ENCODE measurements at regions not wholly inside any gene's neighbourhood (a gene's known extent, or its start where the extent isn't known, plus 50 kb on each side); places are given as distances from the start of the nearest gene placed in this dataset.

DNA sequence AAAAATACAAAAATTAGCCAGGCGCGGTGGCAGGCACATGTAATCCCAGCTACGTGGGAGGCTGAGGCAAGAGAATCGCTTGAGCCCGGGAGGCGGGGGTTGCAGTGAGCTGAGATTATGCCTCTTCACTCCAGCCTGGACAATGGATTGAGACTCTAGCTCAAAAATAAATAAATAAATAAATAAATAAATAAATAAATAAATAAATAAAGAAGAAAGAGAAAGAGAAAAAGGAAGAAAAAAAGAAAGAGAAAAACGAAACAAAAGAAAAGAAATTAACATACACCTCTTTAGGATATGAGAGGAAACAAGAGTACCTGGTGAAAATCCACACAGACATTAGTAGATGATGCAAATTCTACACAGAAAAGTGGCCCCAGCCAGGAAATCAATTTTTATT lies 713.7 kb upstream of the POT1 start:
- ATAC-seq, result no peak
- ChIA-PET CTCF (no interaction called here), POLR2A (no interaction called here)
- H3K27me3 Mint-ChIP-seq (ENCODE audit: low read depth), result no peaks in the 10 kb centered on the region
- no peak overlapping the region for H3K27ac Mint-ChIP-seq
- no peak overlapping the region for H3K4me3 Mint-ChIP-seq
- no peaks in the 10 kb centered on the region for H3K36me3 Mint-ChIP-seq (ENCODE audit: low read depth)
- H3K9me3 Mint-ChIP-seq (ENCODE audit: insufficient read depth), result peaks cover 15% of the 10 kb centered on the region
- no peaks in the 10 kb centered on the region for H3K4me1 Mint-ChIP-seq (ENCODE audit: low read depth)
- no peak for DNase-seq

DNA sequence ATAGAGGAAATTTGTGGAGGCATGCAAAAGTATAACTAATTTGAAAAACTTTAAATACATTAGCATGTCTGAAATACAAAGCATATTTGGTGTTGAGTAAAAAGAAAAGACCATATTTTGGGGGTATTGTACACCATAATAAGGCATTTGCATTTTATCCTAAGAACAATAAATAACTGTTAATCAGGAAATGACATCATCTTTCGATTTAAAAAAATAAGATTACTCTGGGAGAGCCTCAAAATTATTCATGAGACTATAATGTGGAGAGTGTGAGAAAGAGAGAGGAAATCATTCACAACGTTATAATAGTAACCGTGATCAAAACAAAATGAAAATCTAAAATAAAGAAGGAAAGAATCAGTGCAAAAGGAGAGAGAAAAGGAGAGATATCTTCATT lies 712.3 kb upstream of the POT1 start:
- H3K4me1 Mint-ChIP-seq (ENCODE audit: low read depth), result no peaks in the 10 kb centered on the region
- no peak overlapping the region for H3K27ac Mint-ChIP-seq
- H3K4me3 Mint-ChIP-seq, result no peak overlapping the region
- CTCF ChIA-PET, result no interaction called here
- no peaks in the 10 kb centered on the region for H3K27me3 Mint-ChIP-seq (ENCODE audit: low read depth)
- ATAC-seq, result no peak
- H3K9me3 Mint-ChIP-seq (ENCODE audit: insufficient read depth), result peaks cover 10% of the 10 kb centered on the region
- H3K36me3 Mint-ChIP-seq (ENCODE audit: low read depth), result no peaks in the 10 kb centered on the region
- POLR2A ChIA-PET, result no interaction called here
- no peak for DNase-seq

DNA sequence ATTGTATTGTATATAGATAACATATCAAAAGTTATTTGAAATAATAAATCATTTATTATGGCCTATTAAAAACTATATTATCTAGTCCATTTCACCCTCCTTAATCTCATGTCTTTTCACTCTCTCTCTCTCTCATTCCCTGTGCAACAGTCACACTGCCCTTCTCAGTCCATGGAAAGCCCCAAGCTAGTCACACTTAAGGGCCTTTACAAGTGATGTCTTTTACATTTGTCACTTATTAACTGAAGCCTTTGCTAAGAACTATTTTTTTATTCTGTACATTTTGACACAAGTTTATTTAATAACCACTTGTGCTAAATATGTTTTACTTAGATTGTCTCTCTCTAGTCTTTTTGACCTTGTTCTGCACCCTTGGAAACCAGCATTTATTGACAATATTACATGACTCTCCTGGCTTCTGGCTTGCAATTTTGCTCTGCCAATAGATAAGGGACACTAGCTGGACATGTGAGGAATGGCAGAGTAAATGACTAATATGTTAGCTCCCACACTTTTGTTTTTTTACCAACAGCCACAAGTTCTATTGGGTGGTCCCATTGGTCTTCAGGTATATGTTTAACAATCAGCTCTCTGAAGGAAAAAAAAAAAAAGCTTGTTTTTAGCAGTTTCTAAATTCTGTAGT lies 706.8 kb upstream of the POT1 start:
- peaks cover 5% of the 10 kb centered on the region for H3K9me3 Mint-ChIP-seq (ENCODE audit: insufficient read depth)
- no peaks in the 10 kb centered on the region for H3K36me3 Mint-ChIP-seq (ENCODE audit: low read depth)
- no peak overlapping the region for H3K4me3 Mint-ChIP-seq
- CTCF ChIA-PET, result no interaction called here
- no peak for ATAC-seq
- no peaks in the 10 kb centered on the region for H3K4me1 Mint-ChIP-seq (ENCODE audit: low read depth)
- no peak for DNase-seq
- H3K27ac Mint-ChIP-seq, result no peak overlapping the region
- H3K27me3 Mint-ChIP-seq (ENCODE audit: low read depth), result no peaks in the 10 kb centered on the region
- POLR2A ChIA-PET, result no interaction called here

DNA sequence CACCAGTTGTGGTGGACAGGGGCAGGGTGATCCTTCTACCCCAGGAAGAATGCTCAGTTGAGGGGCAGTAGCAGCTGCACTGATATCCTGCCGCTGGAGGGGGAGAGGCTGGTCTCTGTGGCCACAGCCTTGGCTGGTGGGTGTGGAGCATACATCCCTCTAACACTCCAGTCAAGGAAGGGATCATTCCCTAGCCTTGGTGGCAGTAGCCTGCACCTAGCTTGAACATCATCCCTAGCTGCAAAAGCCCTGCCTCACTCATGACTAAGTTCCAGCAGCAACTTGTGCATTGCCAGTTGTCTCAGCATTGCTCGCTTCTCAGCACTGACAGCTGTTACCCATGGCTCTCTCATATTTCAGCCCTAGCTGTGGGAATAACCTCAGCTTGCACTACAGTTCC lies 688.9 kb upstream of the POT1 start:
- Mint-ChIP-seq H3K4me1 (ENCODE audit: low read depth) (no peaks in the 10 kb centered on the region), H3K4me3 (no peak overlapping the region), H3K9me3 (ENCODE audit: insufficient read depth) (peaks cover 20% of the 10 kb centered on the region), H3K27me3 (ENCODE audit: low read depth) (no peaks in the 10 kb centered on the region), H3K36me3 (ENCODE audit: low read depth) (no peaks in the 10 kb centered on the region), H3K27ac (no peak overlapping the region)
- DNase-seq (no peak), ATAC-seq (no peak)
- POLR2A ChIA-PET, result no interaction called here
- CTCF ChIA-PET, result no interaction called here

DNA sequence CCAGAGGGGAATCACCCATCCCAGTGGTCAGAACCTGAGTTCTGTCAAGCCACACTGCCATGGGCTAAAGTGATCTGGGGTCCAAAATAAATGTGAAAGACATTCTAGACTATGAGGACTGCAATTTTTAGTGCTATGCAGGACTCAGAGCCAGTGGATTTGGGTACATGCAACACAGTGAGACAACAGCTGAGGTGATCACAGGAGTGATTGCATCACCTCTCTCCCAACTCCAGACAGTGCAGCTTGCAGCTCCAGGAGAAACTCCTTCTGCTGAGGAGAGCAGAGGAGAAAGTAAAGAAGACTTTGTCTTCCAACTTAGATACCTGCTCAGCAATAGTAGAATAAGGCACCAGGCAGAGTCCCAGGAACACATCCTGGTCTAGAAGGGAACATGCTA lies 682.0 kb upstream of the POT1 start:
- Mint-ChIP-seq H3K27me3 (ENCODE audit: low read depth) (no peaks in the 10 kb centered on the region), H3K4me1 (ENCODE audit: low read depth) (no peaks in the 10 kb centered on the region), H3K36me3 (ENCODE audit: low read depth) (no peaks in the 10 kb centered on the region), H3K9me3 (ENCODE audit: insufficient read depth) (peaks cover 18% of the 10 kb centered on the region), H3K4me3 (no peak overlapping the region), H3K27ac (no peak overlapping the region)
- ChIA-PET POLR2A (no interaction called here), CTCF (no interaction called here)
- DNase-seq (no peak), ATAC-seq (no peak)

DNA sequence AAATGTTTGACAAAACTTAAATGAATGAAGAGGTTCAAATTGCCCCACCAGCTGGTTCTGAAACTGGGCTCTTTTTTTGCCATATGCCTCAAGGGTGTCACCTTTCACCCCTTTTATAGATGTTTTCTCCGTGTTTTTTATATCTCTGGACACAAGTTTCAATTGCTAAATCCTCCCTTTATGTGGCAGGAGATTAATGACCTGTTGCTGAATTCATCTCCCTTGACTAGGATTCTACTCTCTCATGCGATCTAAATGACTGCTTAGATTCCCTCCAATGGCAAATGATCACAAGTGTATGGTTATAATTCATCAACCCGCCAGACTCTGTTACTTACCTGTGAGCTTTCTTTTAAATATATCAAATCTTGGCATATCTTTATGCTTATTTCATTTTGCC lies 677.0 kb upstream of the POT1 start:
- H3K27ac Mint-ChIP-seq, result no peak overlapping the region
- H3K27me3 Mint-ChIP-seq (ENCODE audit: low read depth), result no peaks in the 10 kb centered on the region
- peaks cover 13% of the 10 kb centered on the region for H3K9me3 Mint-ChIP-seq (ENCODE audit: insufficient read depth)
- ATAC-seq (no peak), DNase-seq (no peak)
- H3K4me3 Mint-ChIP-seq, result no peak overlapping the region
- POLR2A ChIA-PET, result no interaction called here
- H3K4me1 Mint-ChIP-seq (ENCODE audit: low read depth), result no peaks in the 10 kb centered on the region
- CTCF ChIA-PET, result no interaction called here
- H3K36me3 Mint-ChIP-seq (ENCODE audit: low read depth), result no peaks in the 10 kb centered on the region

DNA sequence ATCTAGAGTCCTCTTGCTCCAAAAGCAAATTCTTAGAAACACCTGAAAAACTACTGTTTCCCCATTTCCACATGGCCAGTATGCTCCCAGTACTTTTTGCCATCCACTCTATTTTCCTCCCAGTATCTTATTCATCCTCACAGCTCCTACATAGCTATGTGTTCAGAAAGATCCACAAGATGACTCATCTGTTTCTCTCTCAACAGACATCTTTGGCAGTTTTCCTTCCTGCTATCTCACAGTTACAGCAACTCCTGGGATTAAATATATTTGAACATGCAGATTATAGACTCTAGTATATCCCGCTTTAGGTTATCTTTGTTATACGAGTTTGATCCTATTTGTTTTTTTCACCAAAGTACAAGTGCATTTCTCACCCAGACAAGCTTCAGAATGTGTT lies 675.6 kb upstream of the POT1 start:
- ATAC-seq (no peak), DNase-seq (no peak)
- H3K27me3 Mint-ChIP-seq (ENCODE audit: low read depth), result no peaks in the 10 kb centered on the region
- ChIA-PET POLR2A (no interaction called here), CTCF (no interaction called here)
- H3K36me3 Mint-ChIP-seq (ENCODE audit: low read depth), result no peaks in the 10 kb centered on the region
- no peaks in the 10 kb centered on the region for H3K4me1 Mint-ChIP-seq (ENCODE audit: low read depth)
- no peak overlapping the region for H3K4me3 Mint-ChIP-seq
- no peak overlapping the region for H3K27ac Mint-ChIP-seq
- H3K9me3 Mint-ChIP-seq (ENCODE audit: insufficient read depth), result peaks cover 8% of the 10 kb centered on the region

DNA sequence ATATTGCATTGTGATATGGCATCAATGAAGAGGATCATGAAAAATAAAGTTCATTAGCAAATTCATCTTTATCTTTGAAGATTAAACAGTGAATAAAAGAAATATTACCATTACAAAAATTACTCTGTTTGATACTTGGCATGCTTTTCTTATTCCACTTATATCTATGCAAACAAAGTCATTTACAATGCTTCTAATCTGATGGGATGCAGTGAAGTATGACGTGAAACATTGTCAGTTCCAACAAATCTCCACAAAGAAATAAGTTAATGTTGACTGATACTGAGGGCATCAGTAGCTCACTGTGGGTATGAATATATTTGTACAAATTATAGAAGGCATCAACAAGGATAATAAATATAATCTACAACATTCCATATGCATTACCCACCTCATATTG lies 672.8 kb upstream of the POT1 start:
- Mint-ChIP-seq H3K4me1 (ENCODE audit: low read depth) (no peaks in the 10 kb centered on the region), H3K27me3 (ENCODE audit: low read depth) (no peaks in the 10 kb centered on the region), H3K9me3 (ENCODE audit: insufficient read depth) (peaks cover 8% of the 10 kb centered on the region), H3K27ac (no peak overlapping the region), H3K4me3 (no peak overlapping the region), H3K36me3 (ENCODE audit: low read depth) (no peaks in the 10 kb centered on the region)
- no peak for DNase-seq
- POLR2A ChIA-PET, result no interaction called here
- no peak for ATAC-seq
- CTCF ChIA-PET, result no interaction called here

DNA sequence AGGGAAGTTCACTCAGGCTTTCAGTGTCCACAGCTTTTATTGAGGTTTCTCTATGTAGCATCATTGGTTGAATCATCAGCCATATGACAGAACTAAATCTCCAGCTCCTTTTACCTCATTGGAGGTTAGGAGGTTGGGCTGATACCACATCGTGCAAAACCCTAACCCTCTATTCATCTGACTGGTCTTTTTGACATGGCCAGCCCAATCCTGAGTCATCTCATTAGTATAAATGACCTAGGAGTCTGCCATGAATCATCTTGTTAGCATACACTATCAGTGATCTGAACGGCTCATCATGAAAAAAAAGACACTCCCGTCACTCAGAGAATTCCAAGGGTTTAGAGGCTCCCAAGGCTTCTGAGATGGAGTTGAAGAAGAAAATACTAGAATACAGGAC lies 669.8 kb upstream of the POT1 start:
- Mint-ChIP-seq H3K27ac (no peak overlapping the region), H3K4me3 (no peak overlapping the region), H3K27me3 (ENCODE audit: low read depth) (no peaks in the 10 kb centered on the region), H3K4me1 (ENCODE audit: low read depth) (no peaks in the 10 kb centered on the region), H3K36me3 (ENCODE audit: low read depth) (no peaks in the 10 kb centered on the region), H3K9me3 (ENCODE audit: insufficient read depth) (peaks cover 5% of the 10 kb centered on the region)
- no peak for DNase-seq
- CTCF ChIA-PET, result no interaction called here
- ATAC-seq, result no peak
- POLR2A ChIA-PET, result no interaction called here

DNA sequence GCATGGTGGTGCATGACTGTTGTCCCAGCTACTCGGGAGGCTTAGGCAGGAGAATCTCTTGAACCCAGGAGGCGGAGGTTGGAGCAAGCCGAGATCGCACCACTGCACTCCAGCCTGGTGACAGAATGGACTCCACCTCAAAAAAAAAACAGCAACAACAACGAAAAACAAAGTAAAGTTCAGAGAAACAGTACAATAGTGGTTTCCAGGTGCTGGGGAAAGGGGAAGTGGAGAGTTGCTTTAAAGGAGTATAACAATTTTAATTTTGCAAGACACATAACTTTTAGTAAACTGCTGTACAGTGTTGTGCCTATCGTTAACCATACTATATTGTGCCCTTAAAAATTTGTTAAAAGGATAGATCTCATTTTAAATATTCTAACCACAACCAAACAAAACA lies 662.7 kb upstream of the POT1 start:
- DNase-seq (no peak), ATAC-seq (no peak)
- Mint-ChIP-seq H3K27ac (no peak overlapping the region), H3K4me3 (no peak overlapping the region), H3K36me3 (ENCODE audit: low read depth) (no peaks in the 10 kb centered on the region), H3K4me1 (ENCODE audit: low read depth) (no peaks in the 10 kb centered on the region), H3K9me3 (ENCODE audit: insufficient read depth) (peaks cover 13% of the 10 kb centered on the region), H3K27me3 (ENCODE audit: low read depth) (no peaks in the 10 kb centered on the region)
- ChIA-PET CTCF (no interaction called here), POLR2A (no interaction called here)

DNA sequence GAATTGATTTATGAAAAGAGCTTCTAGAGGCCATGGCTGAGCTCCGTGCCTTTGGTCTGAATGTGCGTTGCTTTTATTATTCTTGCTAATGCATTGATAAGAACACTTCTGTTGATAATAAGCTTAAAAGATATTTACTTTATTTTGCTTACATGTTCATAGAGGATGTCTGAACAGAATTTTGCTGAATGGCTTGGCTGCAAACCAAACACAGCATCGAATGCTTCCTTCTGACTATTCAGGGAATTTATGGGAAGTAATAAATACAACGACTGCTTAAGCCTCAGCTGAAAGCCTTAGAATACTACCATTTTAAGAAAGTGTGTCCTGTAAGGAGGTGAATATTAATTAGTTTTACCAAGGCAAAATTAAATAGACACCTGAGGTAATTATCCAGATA lies 643.5 kb upstream of the POT1 start:
- Mint-ChIP-seq H3K9me3 (ENCODE audit: insufficient read depth) (no peaks in the 10 kb centered on the region), H3K27ac (no peak overlapping the region), H3K27me3 (ENCODE audit: low read depth) (no peaks in the 10 kb centered on the region), H3K36me3 (ENCODE audit: low read depth) (no peaks in the 10 kb centered on the region), H3K4me1 (ENCODE audit: low read depth) (no peaks in the 10 kb centered on the region), H3K4me3 (no peak overlapping the region)
- ATAC-seq (no peak), DNase-seq (no peak)
- ChIA-PET CTCF (no interaction called here), POLR2A (no interaction called here)

DNA sequence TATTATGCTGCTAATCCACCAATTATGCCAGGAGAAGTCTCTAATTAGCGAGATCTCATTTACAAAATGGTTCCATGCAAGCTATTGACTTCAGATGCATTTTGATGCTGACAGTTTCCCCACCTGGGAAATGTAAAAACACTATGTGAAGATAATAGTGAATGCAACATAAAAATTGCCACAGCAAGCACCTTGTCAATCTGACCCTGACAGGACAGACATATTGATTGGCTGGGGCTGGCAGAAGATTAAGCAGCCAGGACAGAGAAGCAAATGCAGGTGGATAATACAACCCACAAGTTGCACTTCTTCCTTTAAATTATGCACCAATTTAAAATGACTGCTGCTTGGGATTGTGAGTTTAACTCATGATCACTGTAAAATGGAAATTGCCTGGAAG lies 642.8 kb upstream of the POT1 start:
- POLR2A ChIA-PET, result no interaction called here
- H3K36me3 Mint-ChIP-seq (ENCODE audit: low read depth), result no peaks in the 10 kb centered on the region
- ATAC-seq, result no peak
- H3K4me1 Mint-ChIP-seq (ENCODE audit: low read depth), result no peaks in the 10 kb centered on the region
- H3K9me3 Mint-ChIP-seq (ENCODE audit: insufficient read depth), result no peaks in the 10 kb centered on the region
- CTCF ChIA-PET, result no interaction called here
- no peak overlapping the region for H3K27ac Mint-ChIP-seq
- H3K4me3 Mint-ChIP-seq, result no peak overlapping the region
- H3K27me3 Mint-ChIP-seq (ENCODE audit: low read depth), result no peaks in the 10 kb centered on the region
- no peak for DNase-seq

DNA sequence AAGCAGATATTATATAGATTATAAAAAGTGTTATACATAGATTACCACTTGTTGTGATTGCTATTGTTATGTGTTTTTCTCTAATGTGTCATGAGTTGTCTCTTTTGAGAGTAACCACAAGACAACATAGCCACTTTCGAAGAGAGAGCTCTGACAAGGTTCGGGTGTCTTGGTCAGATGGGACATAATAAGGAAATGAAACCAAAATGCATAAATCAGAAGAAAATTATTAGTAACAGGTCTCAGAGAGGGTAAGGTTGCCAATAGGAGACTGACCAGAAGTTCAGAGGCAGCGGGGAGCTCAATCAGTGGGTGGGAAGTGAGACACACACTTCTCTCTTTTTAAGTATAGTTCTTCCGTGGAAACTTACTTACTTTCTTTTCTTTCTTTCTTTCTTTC lies 639.2 kb upstream of the POT1 start:
- ATAC-seq (no peak), DNase-seq (no peak)
- ChIA-PET POLR2A (no interaction called here), CTCF (no interaction called here)
- no peaks in the 10 kb centered on the region for H3K9me3 Mint-ChIP-seq (ENCODE audit: insufficient read depth)
- no peak overlapping the region for H3K4me3 Mint-ChIP-seq
- H3K36me3 Mint-ChIP-seq (ENCODE audit: low read depth), result no peaks in the 10 kb centered on the region
- no peak overlapping the region for H3K27ac Mint-ChIP-seq
- H3K4me1 Mint-ChIP-seq (ENCODE audit: low read depth), result no peaks in the 10 kb centered on the region
- H3K27me3 Mint-ChIP-seq (ENCODE audit: low read depth), result no peaks in the 10 kb centered on the region

Data from activated CD8-positive, alpha-beta T cell treated with anti-CD3 and anti-CD28 coated beads, Interleukin-2, amount 10 ng/mL, durations not matched to agents 7 days and 5 days (primary cell).